HCT116 (cell line): ENCODE measurements at regions not wholly inside any gene's neighbourhood (a gene's known extent, or its start where the extent isn't known, plus 50 kb on each side); places are given as distances from the start of the nearest gene placed in this dataset.

Source experiments
- ATAC-seq: fragments of 200-7000 bp; cut with Tn5 transposase; 2 replicates; pipeline ENCODE4 v1.9.1; 2020; ENCODE audit warnings: mild to moderate bottlenecking, moderate library complexity
- BruUV-seq: library from RNA; stranded (reverse); fragments of 400-500 nt; replicated peaks from 2 replicates; lab custom pipeline; 2021; lab: Mats Ljungman, UMichigan
- CTCF ChIA-PET: fragments of 300-600 bp; sonication (Branson Sonifier 250); formaldehyde crosslinking; loops from one replicate; lab custom pipeline; 2021; ENCODE audit warnings: antibody characterized with exemption; lab: Charles Lee
- POLR2A ChIA-PET: fragments of 300-600, 350-600 bp; sonication (Branson Sonifier 250); formaldehyde crosslinking; loops from one replicate; lab custom pipeline; 2021; ENCODE audit warnings: antibody characterized with exemption; lab: Charles Lee
- RAD21 ChIA-PET, 2 experiments: fragments of 300-600 bp; sonication (Branson Sonifier 250); formaldehyde crosslinking; loops; one replicate each; lab custom pipeline; 2023; ENCODE audit warnings: low total read pairs in 2 of 2; ENCODE audit not compliant: uncharacterized antibody in 2 of 2, unreplicated experiment in 2 of 2, low non-redundant PET in 1 of 2; lab: Charles Lee
- DNase-seq: peaks from one replicate; pipeline ENCODE4 v3.0.0-alpha.2; 2010; ENCODE audit warnings: low read depth, low spot score
- H2AFZ ChIP-seq: fragments of 200-600 bp; shearing (Covaris generic), sonication (generic); 2 replicates; pipeline ENCODE4 v1.6.1; 2017; ENCODE audit warnings: low read depth, mixed run types, mixed read lengths, antibody characterized with exemption, low read length; ENCODE audit not compliant: poor library complexity, severe bottlenecking
- H3K27ac ChIP-seq: 2 replicates; pipeline ENCODE4 v1.5.1; 2012; ENCODE audit warnings: low read depth, low read length
- H3K27me3 ChIP-seq: fragments of 200-600 bp; sonication (generic); 2 replicates; pipeline ENCODE4 v1.6.1; 2016; ENCODE audit warnings: mixed run types, low read length, mixed read lengths; ENCODE audit not compliant: insufficient read depth
- H3K36me3 ChIP-seq, 2 experiments: fragments of 200-500 bp in 1 of 2; fragments of 200-600 bp in 1 of 2; sonication (Bioruptor generic) in 1 of 2; sonication (generic) in 1 of 2; 2 replicates each; pipeline versions ENCODE4 v1.5.1 to v1.6.1; 2014 to 2016; ENCODE audit warnings: low read length in 2 of 2, inconsistent platforms in 1 of 2, mixed read lengths in 1 of 2, mixed run types in 1 of 2; ENCODE audit not compliant: insufficient read depth in 2 of 2, control insufficient read depth in 1 of 2
- H3K4me1 ChIP-seq, 2 experiments: fragments of 200-600 bp in 1 of 2; sonication (generic) in 1 of 2; 2 replicates each; pipeline versions ENCODE4 v1.5.1 to v1.6.1; 2012 to 2017; ENCODE audit warnings: low read length in 2 of 2, inconsistent platforms in 1 of 2, mild to moderate bottlenecking in 1 of 2, mixed read lengths in 1 of 2, mixed run types in 1 of 2, moderate library complexity in 1 of 2; ENCODE audit not compliant: insufficient read depth in 2 of 2, control insufficient read depth in 1 of 2
- H3K4me2 ChIP-seq: fragments of 200-600 bp; sonication (generic); 2 replicates; pipeline ENCODE4 v1.6.1; 2017; ENCODE audit warnings: mixed run types, low read length, mixed read lengths
- H3K4me3 ChIP-seq, 2 experiments: fragments of 200-600 bp in 1 of 2; sonication (generic) in 1 of 2; replicated peaks in 1 of 2; 2 replicates each; pipeline ENCODE4 v1.5.1; 2011 to 2016; ENCODE audit warnings: low read length in 2 of 2, control low read depth in 1 of 2, low read depth in 1 of 2, mild to moderate bottlenecking in 1 of 2, mixed read lengths in 1 of 2, mixed run types in 1 of 2
- H3K79me2 ChIP-seq: fragments of 200-600 bp; sonication (generic); 2 replicates; pipeline ENCODE4 v1.6.1; 2017; ENCODE audit warnings: mild to moderate bottlenecking, mixed run types, low read length, moderate library complexity, mixed read lengths; ENCODE audit not compliant: insufficient read depth
- H3K9ac ChIP-seq: fragments of 200-600 bp; sonication (generic); 2 replicates; pipeline ENCODE4 v1.6.1; 2016; ENCODE audit warnings: low read length, mixed read lengths
- H3K9me2 ChIP-seq: fragments of 200-600 bp; sonication (generic), shearing (Covaris generic); 2 replicates; pipeline ENCODE4 v1.6.1; 2017; ENCODE audit warnings: mixed run types, mild to moderate bottlenecking, moderate library complexity; ENCODE audit not compliant: insufficient read depth
- H3K9me3 ChIP-seq, 2 experiments: fragments of 200-500 bp in 1 of 2; fragments of 200-600 bp in 1 of 2; sonication (Bioruptor generic) in 1 of 2; sonication (generic) in 1 of 2; 2 replicates each; pipeline ENCODE4 v1.6.1; 2014 to 2017; ENCODE audit warnings: low read length in 2 of 2, mixed read lengths in 2 of 2, inconsistent platforms in 1 of 2, low read depth in 1 of 2, mild to moderate bottlenecking in 1 of 2, mixed run types in 1 of 2, moderate library complexity in 1 of 2; ENCODE audit not compliant: control insufficient read depth in 1 of 2, insufficient read depth in 1 of 2
- H4K20me1 ChIP-seq: fragments of 200-600 bp; sonication (generic), shearing (Covaris generic); 2 replicates; pipeline ENCODE4 v1.6.1; 2017; ENCODE audit warnings: mixed run types, mild to moderate bottlenecking, moderate library complexity; ENCODE audit not compliant: insufficient read depth
- CBX3 ChIP-seq: IDR thresholded peaks from 2 replicates; pipeline ENCODE4 v1.6.1; 2012; ENCODE audit warnings: low read depth
- ELF1 ChIP-seq: IDR thresholded peaks from 2 replicates; pipeline ENCODE4 v1.6.1; 2012; ENCODE audit warnings: low read depth, borderline replicate concordance
- EZH2phosphoT487 ChIP-seq: fragments of 200-600 bp; IDR thresholded peaks from 2 replicates; pipeline ENCODE4 v1.6.1; 2018; ENCODE audit warnings: antibody characterized with exemption, borderline replicate concordance
- JUND ChIP-seq: IDR thresholded peaks from 2 replicates; pipeline ENCODE4 v1.6.1; 2012
- POLR2A ChIP-seq: IDR thresholded peaks from 2 replicates; pipeline ENCODE4 v1.7.0; 2011; ENCODE audit warnings: borderline replicate concordance; ENCODE audit not compliant: insufficient read depth, insufficient read length; ENCODE audit errors: extremely low read depth
- POLR2AphosphoS5 ChIP-seq: IDR thresholded peaks from 2 replicates; pipeline ENCODE4 v1.6.1; 2011; ENCODE audit warnings: mild to moderate bottlenecking, low read depth, low read length, moderate library complexity
- SP1 ChIP-seq: IDR thresholded peaks from 2 replicates; pipeline ENCODE4 v1.6.1; 2012; ENCODE audit warnings: low read depth
- SRF ChIP-seq: IDR thresholded peaks from 2 replicates; pipeline ENCODE4 v1.6.1; 2012; ENCODE audit warnings: low read depth
- TCF7L2 ChIP-seq: IDR thresholded peaks from 2 replicates; pipeline ENCODE4 v1.7.0; 2011; ENCODE audit warnings: borderline replicate concordance, inconsistent platforms; ENCODE audit not compliant: insufficient read depth, insufficient read length; ENCODE audit errors: extremely low read depth
- YY1 ChIP-seq: IDR thresholded peaks from 2 replicates; pipeline ENCODE4 v1.6.1; 2011; ENCODE audit warnings: low read length, low read depth, moderate library complexity, mild to moderate bottlenecking; ENCODE audit not compliant: insufficient replicate concordance; ENCODE audit errors: extremely low read depth
- ZNF274 ChIP-seq: fragments of 200-500 bp; sonication (Bioruptor generic); IDR thresholded peaks from 2 replicates; pipeline ENCODE4 v1.6.1; 2014; ENCODE audit warnings: mild to moderate bottlenecking, low read depth, low read length, inconsistent platforms
- intact Hi-C: fragments of 100-400 bp; cut with micrococcal nuclease; formaldehyde crosslinking; loops from 2 replicates; pipeline ENCODE4 v1.10.0; 2022
- TF ChIP-seq, protein P1 (sequence below), 3 experiments: fragments of 200-600 bp in 1 of 3; sonication (generic) in 1 of 3; IDR thresholded peaks in 2 of 3; conservative IDR thresholded peaks in 1 of 3; 2 replicates each; pipeline ENCODE4 v1.5.1; 2012 to 2017; ENCODE audit warnings: low read depth in 2 of 3, low read length in 2 of 3, antibody characterized with exemption in 1 of 3, borderline replicate concordance in 1 of 3, control low read depth in 1 of 3, mild to moderate bottlenecking in 1 of 3, mixed read lengths in 1 of 3, mixed run types in 1 of 3, moderate library complexity in 1 of 3; ENCODE audit not compliant: insufficient read depth in 1 of 3
- TF ChIP-seq, protein P2 (sequence below): IDR thresholded peaks from 2 replicates; pipeline ENCODE4 v1.6.1; 2012; ENCODE audit warnings: low read depth
- TF ChIP-seq, protein P3 (sequence below): IDR thresholded peaks from 2 replicates; pipeline ENCODE4 v1.6.1; 2012

DNA sequence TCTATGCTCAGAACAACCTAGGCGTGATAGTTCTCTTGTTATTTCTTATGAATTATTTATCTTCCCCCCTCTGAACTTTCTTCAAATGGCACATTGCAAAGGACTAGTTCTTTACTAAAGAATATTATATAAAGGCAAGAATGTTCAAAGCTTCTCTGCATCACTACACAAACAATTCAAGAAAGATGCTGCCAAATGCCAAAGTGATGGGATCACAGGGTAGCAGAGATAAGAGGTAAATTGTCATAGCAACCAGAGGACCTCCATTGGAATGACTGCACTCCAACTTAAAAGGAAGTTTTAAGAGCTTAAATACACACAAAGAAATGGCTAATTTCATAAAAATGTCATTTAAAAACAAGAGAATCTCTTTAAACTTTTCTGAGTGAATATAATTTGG, 72.8 kb downstream of the AQP4 start:
- Histone ChIP-seq H3K4me2 (no peak overlapping the region), H4K20me1 (no peaks in the 10 kb centered on the region), H3K27ac (no peak overlapping the region), H3K9me2 (no peaks in the 10 kb centered on the region), H2AFZ (no peak overlapping the region), H3K4me3 (no peak overlapping the region), H3K9me3 (no peaks in the 10 kb centered on the region), H3K79me2 (no peaks in the 10 kb centered on the region)
- CTCF ChIA-PET: interaction anchor here (1.1 kb wide), 1 partner anchor 409 kb away, joined by 3 read pairs; no protein-coding TSS in a partner anchor
- intact Hi-C loops: no loop called here
- no peak for ATAC-seq
- RAD21 ChIA-PET: no interaction called here
- DNase-seq: no peak
- POLR2A ChIA-PET: no interaction called here
- TF ChIP-seq TCF7L2 (no peak), ELF1 (no peak), EZH2phosphoT487 (no peak)
- TF ChIP-seq, all 23 proteins: peak for 0
- BruUV-seq: no TSS peak
- H3K36me3 ChIP-seq: no peaks in the 10 kb centered on the region
- no peak overlapping the region for H3K9ac ChIP-seq
- H3K27me3 ChIP-seq: peaks cover 3% of the 10 kb centered on the region; the same call in 1 of the 2 replicates
- H3K4me1 ChIP-seq: no peaks in the 10 kb centered on the region

DNA sequence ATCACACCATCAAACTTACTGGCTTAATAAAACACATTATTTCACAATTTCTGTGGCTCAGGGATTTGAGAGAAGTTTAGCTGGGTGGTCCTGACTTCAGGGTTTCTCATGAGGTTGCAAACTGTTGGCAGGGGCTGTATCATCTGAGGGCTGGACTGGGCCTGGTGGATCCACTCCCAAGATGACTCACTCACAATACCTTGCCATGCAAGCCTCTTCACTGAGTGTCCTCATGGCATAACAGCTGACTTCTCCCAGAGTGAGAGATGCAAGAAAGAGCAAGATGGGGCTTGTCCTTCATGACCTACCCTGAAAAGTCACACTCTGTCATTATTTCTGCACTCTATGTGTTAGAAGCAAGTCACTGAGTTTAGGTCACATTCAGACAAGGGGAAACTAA, 73.8 kb downstream of the AQP4 start:
- RAD21 ChIA-PET: no interaction called here
- POLR2A ChIA-PET: interaction anchor here (0.7 kb wide), 1 partner anchor 473 kb away, joined by 3 read pairs; no protein-coding TSS in a partner anchor
- Histone ChIP-seq H3K4me1 (no peaks in the 10 kb centered on the region), H3K9ac (no peak overlapping the region), H3K9me2 (no peaks in the 10 kb centered on the region), H3K4me2 (no peak overlapping the region), H3K9me3 (no peaks in the 10 kb centered on the region), H4K20me1 (no peaks in the 10 kb centered on the region), H2AFZ (no peak overlapping the region), H3K4me3 (no peak overlapping the region), H3K27me3 (peaks cover 3% of the 10 kb centered on the region; the same call in 1 of the 2 replicates), H3K79me2 (no peaks in the 10 kb centered on the region), H3K36me3 (no peaks in the 10 kb centered on the region), H3K27ac (no peak overlapping the region)
- TF ChIP-seq TCF7L2 (no peak), POLR2A (no peak), SRF (no peak), POLR2AphosphoS5 (no peak), JUND (no peak), ZNF274 (no peak), YY1 (no peak), CBX3 (no peak), SP1 (no peak), EZH2phosphoT487 (no peak)
- TF ChIP-seq, protein P1, sequence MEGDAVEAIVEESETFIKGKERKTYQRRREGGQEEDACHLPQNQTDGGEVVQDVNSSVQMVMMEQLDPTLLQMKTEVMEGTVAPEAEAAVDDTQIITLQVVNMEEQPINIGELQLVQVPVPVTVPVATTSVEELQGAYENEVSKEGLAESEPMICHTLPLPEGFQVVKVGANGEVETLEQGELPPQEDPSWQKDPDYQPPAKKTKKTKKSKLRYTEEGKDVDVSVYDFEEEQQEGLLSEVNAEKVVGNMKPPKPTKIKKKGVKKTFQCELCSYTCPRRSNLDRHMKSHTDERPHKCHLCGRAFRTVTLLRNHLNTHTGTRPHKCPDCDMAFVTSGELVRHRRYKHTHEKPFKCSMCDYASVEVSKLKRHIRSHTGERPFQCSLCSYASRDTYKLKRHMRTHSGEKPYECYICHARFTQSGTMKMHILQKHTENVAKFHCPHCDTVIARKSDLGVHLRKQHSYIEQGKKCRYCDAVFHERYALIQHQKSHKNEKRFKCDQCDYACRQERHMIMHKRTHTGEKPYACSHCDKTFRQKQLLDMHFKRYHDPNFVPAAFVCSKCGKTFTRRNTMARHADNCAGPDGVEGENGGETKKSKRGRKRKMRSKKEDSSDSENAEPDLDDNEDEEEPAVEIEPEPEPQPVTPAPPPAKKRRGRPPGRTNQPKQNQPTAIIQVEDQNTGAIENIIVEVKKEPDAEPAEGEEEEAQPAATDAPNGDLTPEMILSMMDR (IDR thresholded peaks at IDR 0.05 in 2 of 3, conservative IDR thresholded peaks at IDR 0.05 in 1 of 3; ENCODE audit: borderline replicate concordance in 1 of 3, insufficient read depth in 1 of 3, low read depth in 2 of 3, low read length in 2 of 3): no peak
- TF ChIP-seq, protein P2, sequence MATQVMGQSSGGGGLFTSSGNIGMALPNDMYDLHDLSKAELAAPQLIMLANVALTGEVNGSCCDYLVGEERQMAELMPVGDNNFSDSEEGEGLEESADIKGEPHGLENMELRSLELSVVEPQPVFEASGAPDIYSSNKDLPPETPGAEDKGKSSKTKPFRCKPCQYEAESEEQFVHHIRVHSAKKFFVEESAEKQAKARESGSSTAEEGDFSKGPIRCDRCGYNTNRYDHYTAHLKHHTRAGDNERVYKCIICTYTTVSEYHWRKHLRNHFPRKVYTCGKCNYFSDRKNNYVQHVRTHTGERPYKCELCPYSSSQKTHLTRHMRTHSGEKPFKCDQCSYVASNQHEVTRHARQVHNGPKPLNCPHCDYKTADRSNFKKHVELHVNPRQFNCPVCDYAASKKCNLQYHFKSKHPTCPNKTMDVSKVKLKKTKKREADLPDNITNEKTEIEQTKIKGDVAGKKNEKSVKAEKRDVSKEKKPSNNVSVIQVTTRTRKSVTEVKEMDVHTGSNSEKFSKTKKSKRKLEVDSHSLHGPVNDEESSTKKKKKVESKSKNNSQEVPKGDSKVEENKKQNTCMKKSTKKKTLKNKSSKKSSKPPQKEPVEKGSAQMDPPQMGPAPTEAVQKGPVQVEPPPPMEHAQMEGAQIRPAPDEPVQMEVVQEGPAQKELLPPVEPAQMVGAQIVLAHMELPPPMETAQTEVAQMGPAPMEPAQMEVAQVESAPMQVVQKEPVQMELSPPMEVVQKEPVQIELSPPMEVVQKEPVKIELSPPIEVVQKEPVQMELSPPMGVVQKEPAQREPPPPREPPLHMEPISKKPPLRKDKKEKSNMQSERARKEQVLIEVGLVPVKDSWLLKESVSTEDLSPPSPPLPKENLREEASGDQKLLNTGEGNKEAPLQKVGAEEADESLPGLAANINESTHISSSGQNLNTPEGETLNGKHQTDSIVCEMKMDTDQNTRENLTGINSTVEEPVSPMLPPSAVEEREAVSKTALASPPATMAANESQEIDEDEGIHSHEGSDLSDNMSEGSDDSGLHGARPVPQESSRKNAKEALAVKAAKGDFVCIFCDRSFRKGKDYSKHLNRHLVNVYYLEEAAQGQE: no peak
- TF ChIP-seq, protein P3, sequence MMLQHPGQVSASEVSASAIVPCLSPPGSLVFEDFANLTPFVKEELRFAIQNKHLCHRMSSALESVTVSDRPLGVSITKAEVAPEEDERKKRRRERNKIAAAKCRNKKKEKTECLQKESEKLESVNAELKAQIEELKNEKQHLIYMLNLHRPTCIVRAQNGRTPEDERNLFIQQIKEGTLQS: no peak
- no TSS peak for BruUV-seq
- CTCF ChIA-PET: interaction anchor here (1.1 kb wide), 1 partner anchor 408 kb away, joined by 3 read pairs; no protein-coding TSS in a partner anchor
- intact Hi-C loops: no loop called here
- ATAC-seq (no peak), DNase-seq (no peak)
